SW480 (cell line): ENCODE measurements at regions not wholly inside any gene's neighbourhood (a gene's known extent, or its start where the extent isn't known, plus 50 kb on each side); places are given as distances from the start of the nearest gene placed in this dataset.
"Not testable (repeated sequence)": the region's sequence is repeated elsewhere in the genome, so short reads cannot be mapped to it uniquely, and the experiment has no call there.

ENCODE experiments used
- DNase-seq: peaks from one replicate; pipeline ENCODE4 v3.0.0-alpha.2; 2016; ENCODE audit warnings: low spot score

DNA sequence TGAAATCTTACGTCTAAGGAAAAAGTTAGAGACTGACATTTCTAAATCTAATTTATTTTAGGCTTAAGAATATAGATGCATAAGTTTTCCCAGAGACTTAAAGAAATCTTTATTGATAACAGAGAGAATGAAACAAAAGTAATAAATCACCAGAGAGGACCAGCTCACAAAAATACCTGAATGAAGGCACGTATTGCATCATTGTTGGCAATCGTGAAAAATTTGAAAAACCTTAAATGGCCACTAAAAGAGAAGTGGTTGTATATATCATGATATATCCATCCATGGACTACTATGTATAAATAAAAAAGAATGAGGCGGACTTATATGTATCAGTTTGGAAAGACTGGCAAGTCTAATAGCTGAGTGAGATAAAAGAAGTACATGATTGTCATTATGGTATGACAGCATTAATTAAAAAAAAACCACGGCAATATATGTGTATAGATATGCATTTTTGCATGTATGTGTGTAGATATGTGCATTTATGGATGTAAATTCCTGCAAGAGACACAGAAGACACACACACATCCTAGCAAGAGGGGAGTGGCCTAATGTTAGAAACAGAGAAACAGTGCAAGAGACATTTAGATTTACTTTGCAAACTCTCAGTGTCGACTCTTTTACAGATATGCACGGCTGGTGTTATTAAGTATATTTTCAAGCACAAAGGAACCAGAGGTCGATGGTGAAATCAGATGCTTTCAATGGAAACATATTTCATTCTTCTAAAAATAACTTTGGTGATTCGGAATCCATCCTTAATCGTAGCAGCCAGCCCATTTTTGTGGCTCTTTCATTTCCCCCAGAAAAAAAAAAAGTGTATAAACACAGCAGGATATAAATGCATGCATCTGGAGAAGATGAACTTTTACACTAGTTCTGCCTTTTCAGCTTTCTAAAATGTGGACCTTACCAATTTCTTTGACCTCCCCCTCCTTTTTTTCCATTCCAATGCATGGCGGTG lies 156.1 kb upstream of the SALL4 start:
- DNase-seq = no peak

DNA sequence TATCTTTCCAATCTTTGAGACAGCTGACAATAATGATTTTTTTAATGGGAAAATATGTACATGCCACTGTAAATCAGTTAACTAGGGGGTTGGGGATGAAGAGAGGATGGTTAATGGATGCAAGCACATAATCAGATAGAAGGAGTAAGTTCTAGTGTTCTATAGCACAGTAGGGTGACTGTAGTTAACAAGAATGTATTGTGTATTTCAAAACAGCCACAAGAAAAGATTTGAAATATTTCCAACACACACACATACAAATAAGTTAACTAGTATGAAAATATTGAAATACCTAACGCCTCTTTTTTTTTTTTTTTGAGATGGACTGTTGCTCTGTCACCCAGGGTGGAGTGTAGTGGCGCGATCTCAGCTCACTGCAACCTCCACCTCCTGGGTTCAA lies 153.4 kb upstream of the SALL4 start:
- no peak for DNase-seq

DNA sequence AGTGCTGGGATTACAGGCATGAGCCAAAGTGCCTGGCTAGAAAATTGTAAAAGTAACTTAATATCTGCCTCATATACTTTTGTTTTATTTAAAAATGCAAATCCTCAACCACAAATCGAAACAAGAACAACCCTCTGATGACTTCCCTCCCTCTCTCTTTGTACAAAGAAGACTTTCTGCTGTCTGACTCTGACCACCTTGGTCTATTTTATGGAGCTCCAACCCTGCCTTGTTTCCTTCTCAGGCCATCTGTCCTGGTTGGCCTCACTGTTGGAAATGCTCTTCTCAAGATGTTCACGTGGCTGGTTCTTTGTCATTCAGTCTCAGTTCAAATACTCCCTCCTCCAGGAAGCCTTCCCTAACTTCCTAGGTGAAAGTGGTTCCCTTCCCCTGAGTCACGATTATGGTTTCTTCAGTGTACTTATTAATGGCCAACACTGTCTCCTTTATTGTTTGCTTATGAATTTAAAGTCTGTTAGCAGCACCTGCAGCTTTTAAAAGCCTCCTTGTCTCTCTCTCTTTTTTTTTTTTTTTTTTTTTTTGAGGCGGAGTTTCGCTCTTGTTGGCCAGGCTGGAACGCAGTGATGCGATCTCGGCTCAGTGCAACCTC lies 151.5 kb upstream of the SALL4 start:
- DNase-seq = no peak

DNA sequence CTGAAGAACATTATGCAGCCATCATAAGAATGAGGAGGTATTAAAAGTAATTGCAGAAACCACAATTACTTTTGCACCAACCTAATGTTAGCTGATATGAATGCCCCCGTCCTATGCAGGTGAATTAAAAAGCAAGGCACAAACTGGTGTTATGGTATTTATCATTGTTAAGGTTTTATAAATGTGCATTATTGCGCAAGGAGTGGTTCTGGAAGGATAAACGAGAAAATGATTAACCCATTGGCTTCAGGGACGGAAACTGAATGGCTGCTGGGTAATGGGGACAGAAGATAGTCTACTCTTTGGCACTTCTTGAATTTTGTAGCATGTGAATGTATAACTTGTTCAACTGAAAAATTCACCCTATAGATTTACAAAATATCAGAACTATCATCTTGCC lies 148.6 kb upstream of the SALL4 start:
- DNase-seq = no peak

DNA sequence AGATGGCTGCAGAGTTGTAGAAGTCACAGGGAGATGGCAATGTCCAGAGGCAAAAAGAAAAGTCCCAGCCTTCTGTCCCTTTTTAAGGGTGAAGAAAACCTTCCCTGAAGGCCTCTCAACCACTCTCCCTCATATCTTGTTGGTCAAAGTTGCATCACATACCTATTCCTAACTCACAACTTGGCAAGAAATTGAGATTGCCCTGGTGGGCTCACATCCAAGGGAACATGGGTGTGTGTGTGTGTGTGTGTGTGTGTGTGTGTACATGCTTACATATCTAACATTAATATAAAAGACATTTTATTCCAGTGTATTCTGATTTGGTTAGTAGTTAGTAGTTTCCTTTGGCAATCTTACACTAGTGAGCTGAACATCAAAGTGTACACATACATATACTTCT lies 144.3 kb upstream of the SALL4 start:
- no peak for DNase-seq

DNA sequence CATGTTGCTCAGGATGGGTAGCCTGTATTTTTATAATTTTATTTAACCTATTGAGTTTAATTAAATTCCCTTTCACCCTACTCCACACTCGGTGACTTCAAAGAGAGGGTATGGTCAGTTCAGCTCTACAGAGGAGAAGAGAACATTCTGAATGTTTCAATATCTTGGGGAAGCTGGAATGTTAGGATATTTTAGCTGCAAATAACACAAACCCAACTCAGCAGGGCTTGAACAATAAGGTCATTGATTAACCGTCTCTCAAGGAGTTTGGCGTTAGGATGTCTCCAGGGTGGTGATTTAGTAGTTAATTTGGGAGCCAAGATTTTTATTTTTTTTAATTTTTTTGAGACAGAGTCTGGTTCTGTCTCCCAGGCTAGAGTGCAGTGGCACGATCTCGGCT lies 143.6 kb upstream of the SALL4 start:
- DNase-seq = no peak

DNA sequence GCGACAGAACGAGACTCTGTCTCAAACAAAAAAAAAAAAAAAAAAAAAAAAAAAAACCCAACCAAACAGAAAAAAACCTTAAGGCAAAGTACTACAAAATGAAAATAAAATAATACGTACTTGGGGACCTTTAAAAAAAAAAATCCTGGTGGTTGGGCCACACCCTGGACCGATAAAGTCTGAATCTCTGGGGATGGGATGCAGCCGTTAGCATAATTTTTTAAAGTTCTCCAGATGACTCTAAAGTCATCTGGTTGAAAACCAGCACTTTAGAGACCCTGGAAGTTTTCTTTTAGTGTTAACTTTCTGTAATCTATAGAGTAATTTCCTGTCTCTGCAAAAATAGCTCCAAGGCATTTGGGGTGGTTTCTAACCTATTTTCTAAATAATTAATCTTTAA lies 142.9 kb upstream of the SALL4 start:
- no peak for DNase-seq

DNA sequence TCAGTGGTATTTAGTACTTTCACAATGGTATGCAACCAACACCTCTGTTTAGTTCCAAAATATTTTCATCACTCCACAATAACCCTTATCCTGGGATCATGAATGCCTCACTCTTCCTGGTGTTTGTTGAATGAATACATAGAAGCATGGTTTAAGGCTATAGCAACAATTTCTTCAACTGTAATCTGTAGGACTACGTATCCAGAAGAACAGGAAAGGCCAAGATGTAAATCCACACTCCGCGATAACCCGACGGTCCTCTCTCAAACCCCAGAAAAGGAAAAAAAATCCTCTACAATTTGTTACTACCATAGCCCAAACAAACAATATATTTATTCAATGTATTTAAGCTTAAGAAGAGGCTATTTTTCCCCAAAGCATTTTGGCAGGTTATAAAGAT lies 141.4 kb upstream of the SALL4 start:
- no peak for DNase-seq

DNA sequence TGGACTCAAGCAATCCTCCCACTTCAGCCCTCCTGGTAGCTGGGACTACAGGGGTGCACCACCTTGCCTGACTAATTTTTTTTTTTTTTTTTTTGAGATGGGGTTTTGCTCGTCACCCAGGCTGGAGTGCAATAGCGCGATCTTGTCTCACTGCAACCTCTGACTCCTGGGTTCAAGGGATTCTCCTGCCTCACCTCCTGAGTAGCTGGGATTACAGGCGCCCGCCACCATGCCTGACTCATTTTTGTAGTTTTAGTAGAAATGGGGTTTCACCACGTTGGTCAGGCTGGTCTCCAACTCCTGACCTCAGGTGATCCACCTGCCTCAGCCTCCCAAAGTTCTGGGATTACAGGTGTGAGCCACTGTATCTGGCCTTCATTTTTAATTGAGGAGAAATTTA lies 141.0 kb upstream of the SALL4 start:
- not testable (repeated sequence) for DNase-seq

DNA sequence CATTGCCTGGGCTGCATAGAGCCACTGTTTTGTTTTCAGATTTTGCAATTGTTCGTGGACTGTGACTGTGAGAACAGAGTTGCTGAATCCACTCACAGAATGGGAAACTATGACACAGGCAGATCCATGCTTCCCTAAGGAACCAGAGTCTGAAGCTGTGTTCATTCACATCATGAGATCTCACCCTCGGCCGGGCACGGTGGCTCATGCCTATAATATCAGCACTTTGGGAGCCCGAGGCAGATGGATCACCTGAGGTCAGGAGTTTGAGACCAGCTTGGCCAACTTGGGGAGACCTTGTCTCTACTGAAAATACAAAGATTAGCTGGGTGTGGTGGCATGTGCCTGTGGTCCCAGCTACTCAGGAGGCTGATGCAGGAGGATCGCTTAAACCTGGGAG lies 139.2 kb upstream of the SALL4 start:
- DNase-seq = no peak

DNA sequence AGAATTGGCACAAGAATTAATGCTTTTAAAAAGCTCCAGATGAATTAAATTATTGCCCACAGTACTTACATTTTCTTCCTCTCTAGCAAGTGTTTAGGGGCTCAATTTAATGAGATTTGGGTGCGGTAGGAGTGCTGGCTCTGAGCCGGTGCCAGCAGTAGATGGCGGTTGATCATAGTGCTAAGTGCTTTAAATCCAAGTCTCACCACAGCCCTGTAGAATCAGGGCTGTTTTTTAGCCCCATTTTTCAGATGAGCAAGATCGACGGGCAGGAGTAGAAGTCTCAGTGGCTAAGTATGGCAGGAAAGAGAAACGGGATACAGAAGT lies 136.9 kb upstream of the SALL4 start:
- no peak for DNase-seq

DNA sequence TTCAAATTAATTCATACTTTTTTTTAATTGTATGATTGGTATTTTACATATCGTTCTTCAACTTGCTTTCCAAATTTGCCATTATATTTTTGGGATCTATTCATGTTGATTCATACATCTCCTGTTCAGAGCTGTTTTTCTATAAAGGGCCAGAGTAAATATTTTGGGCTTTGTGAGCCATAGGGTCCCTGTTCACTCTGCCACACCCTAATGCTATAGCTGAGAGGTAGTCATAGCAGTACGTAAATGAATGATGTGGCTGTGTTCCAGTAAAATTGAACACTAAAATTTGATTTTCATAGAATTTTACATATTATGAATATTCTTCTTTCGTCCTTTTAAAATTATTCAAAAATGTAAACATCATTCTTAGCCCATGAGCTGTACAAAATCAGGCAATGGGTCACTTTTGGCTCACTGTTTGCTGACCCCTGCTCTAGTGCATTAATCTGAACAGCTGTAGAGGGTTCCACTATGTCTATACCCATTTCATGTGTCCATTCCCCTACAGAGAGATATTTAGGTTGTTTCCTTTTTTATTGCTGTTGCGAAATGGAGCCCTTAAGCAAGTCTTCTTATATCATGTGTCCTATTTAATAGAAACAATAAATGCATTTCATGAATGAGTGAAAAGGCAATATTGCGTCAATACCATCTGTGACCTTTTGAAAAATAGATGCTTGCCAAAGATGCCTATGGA lies 136.4 kb upstream of the SALL4 start:
- no peak for DNase-seq

DNA sequence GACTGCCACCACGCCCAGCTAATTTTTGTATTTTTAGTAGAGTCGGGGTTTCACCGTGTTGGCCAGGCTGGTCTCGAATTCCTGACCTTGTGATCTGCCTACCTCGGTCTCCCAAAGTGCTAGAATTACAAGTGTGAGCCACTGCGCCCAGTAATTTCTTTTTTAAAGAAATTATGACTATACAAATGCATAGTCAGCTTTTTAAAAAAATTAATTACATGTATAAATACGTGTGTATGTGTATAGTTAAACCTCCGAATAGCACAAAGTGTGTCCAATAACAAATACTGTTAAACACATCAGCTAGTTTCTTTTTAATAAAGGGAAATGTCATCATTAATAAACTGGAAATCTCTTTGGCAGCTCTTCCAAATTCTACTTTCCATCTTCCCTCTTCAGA lies 135.5 kb upstream of the SALL4 start:
- DNase-seq = no peak

DNA sequence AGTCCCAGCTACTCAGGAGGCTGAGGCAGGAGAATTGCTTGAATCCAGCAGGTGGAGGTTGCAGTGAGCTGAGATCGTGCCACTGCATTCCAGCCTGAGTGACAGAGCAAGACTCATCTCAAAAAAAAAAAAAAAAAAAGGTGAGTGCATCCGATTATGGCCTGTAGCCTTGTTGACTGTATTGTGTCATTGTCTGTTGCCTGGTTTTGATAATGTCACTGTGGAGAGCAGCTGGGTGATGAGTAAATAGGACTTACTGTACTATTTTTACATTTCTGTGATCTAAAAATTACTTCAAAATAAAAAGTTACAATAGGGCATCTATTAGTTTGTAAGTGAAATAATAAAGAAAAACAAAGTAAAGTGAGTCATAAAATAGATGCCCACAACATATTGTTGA lies 134.1 kb upstream of the SALL4 start:
- DNase-seq = no peak

DNA sequence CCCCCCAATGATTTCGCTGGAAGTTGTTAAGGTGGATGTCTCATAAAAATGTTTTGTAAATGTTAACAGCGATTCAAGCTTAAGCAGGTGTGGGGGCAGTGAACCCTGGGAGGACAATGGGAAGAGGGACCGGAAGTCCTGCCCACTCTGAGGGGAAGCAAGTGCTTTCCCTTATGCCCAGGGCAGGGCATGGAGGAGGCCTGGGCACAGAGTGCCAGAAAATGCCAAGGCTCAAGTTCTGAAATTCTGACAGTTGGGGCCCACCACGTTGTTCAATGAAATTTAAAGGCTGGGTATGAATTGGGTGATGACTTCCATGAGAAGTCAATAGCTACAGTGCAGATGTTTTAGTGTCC lies 132.7 kb upstream of the SALL4 start:
- no peak for DNase-seq

DNA sequence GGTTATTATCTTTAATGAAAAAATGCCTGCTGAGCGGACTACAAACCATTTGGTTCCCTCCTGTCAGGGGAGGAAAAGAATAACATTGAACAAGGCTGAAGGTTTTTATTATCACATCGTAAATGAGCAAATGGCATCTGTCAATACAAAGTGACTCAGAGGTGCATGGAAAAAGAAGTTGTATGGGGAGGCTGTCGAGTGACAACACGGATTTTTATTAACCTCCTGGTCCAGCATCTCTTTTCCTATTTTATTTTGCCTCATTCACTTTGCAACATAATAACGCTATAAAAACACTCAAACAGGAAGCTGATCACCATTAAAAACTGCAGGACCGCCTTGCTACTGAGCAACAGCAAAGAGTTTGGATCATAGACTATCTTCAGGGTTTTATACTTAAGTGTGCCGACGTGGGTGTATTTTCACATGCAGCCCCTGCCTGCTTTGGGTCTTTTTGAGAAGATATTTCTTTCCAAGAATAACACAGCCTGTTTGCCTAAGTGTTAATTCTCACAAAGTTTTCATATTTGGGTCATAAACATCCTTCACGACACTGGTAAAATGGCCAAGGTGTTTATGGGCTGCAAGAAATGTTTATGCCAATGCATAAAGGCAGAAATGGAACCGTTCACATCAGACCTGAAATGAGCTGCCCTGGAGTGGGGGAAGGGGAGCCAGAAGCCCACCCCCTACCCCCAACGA lies 132.1 kb upstream of the SALL4 start:
- no peak for DNase-seq

DNA sequence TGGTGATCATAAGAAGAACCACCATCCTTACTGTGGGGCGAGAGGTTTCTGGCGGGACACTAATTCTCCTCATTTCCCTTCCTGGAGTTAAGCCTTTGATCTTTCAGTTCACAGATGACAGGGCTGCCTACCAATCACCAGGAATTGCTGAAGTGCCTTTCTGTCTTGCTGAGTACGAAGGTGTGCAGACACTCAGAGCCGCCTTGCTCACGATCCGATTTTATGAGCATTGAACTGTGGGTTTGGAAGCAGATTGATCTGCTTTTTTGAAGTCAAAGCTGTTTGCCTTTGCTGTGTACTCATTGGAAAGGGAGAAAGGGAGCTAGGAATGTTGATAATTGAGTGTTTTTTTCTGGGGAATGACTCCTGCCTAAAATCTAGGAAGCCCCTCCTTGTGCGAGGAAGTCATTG lies 129.1 kb upstream of the SALL4 start:
- peak; percentile 87 for DNase-seq

DNA sequence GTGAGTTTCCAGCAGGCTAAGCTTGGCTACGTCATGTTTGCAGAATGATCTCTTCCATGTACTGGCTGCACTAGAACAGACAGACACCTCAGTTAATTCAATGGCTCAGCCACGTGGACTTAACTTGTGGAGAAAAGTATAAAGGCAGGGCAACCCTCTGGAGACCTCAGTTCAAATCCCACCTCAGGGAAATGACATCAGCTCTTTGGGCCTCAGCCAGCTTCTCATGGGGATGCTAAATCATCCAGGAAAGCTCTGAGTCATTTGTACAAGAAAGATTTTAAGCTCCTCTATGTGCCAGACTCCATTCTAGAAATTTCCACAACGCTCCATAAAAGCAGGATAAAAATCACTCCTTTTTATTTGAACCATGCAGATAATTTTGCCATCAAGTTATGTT lies 128.5 kb upstream of the SALL4 start:
- peak; percentile 63 for DNase-seq

DNA sequence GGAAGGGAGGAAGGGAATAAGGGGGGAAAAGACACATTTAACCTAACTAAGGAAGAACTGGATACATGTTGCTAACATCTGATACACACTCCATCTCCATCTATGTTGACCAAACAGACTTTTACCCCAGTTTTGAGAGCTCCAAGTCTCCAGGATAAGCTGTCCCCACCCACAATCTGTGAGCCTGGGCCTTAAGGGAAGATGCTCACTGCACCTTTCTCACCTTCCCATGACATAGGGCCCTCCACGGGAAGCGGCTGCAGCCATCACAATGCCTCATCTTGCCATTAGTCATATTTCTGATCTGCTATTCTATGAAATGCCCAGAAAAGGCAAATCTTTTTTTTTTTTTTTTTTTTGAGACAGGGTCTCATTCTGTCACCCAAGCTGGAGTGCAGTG lies 126.6 kb upstream of the SALL4 start:
- no peak for DNase-seq

DNA sequence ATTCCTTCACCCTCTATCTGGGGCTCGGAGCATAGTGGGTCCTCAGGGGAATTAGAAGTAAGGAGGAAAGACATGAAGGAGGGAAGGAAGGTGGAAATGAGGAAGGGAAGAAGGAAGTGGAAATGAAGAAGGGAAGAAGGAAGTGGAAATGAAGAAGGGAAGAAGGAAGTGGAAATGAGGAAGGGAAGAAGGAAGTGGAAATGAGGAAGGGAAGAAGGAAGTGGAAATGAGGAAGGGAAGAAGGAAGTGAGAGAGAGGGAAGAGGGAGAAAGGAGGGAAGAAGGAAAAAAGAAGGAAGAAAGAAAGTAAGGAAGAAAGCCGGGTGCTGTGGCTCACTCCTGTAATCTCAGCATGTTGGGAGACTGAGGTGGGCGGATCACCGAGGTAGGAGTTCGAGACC lies 125.6 kb upstream of the SALL4 start:
- not testable (repeated sequence) for DNase-seq

DNA sequence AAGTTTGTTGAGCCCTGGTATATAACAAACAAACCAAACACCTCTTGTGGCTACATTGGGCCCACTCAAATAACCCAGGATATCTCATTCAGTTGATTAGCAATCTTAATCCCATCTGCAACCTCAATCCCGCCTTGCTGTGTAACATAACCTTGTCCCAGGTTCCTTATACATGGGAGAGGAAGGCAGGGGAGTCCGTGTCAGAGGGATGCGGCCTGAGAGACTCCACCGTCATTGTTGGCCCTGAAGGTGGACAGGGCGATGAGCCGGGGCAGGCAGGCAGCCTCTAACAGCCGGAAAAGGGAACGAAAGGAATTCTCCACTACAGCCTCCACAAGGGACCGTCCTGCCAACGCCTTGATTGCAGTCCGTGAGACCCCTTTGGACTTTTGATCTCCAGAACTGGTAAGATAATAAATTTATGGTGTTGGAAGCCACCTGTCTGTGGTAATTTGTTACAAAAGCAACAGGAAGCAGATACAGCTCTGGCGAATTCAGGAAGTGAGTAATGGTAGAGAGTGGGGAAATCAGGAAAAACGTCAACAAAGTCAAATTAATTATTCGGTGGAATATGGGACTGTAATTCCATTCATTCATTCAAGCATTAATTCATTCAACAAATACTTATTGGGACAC lies 124.5 kb upstream of the SALL4 start:
- DNase-seq = peak; percentile 53

DNA sequence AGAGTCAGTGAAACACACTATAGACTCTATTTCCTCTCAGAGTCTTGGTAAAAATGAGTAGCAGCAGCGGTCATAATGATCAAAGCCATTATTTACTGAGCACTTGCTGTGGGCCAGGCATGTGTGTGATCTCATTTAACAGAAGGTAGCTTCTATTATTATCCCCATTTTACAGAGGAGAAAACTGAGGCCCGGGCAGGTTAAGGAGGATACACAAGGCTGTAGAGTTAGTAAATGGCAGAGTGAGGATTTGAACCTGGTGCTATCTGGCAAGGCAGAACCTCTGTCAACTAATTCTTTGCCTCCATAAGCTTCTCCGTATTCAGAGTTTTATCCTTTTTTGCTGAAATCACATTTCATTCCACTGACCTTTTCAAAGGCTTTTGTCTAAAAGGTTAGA lies 122.2 kb upstream of the SALL4 start:
- DNase-seq = no peak
